ENCODE measurements at regions not wholly inside any gene's neighbourhood (a gene's known extent, or its start where the extent isn't known, plus 50 kb on each side); places are given as distances from the start of the nearest gene placed in this dataset.

DNA sequence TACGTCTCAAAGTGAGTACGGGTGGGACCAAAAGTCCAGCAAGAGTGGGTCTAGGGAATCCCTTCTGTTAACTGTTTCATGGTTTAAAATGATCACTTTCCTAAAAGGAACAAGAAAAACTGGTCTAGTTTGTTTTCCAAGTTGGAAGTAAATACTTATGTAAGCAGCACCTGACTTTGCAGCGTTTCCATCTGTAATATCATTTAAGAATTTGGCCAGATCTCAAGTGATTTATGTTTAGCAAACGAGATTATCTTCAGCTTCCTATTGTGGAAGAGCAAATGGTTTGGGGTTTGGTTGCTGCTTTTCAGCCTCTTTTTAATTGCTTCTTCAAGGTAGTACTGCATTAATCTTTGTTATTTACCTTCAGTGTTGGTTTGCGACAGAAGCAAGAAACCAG, 50.4 kb downstream of the FHIP1A start:
- CTCF ChIA-PET = no interaction called here
- H3K9me3 Mint-ChIP-seq = no peaks in the 10 kb centered on the region

DNA sequence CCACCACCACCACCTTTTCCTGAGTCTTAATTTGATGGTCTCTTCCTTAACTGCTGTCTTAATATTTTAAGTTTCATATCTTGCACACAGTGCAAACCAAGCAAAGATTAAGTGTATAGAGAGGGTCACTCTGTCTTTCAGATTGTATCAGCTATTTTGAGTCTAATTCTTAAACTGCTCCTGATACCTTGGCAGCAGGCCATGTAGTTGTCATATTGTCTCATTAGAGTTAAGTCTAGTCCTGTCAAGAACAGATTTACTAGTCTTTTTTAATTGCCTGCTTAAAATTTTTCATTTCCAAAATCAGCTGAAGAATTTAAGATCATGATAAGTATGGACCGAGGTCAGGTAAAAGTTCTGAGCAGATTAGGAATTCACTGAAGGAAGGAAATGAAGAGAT, 51.5 kb downstream of the FHIP1A start:
- H3K27me3 Mint-ChIP-seq = peaks cover 5% of the 10 kb centered on the region
- H3K36me3 Mint-ChIP-seq = no peaks in the 10 kb centered on the region
- H3K27ac Mint-ChIP-seq = no peak overlapping the region
- CTCF ChIA-PET = no interaction called here
- no peak for DNase-seq
- H3K4me3 Mint-ChIP-seq = no peak overlapping the region
- H3K9me3 Mint-ChIP-seq = no peaks in the 10 kb centered on the region
- no peaks in the 10 kb centered on the region for H3K4me1 Mint-ChIP-seq

More for the DNA sequence above, 50.4 kb downstream of the FHIP1A start:
- Mint-ChIP-seq H3K4me1 (no peaks in the 10 kb centered on the region), H3K36me3 (no peaks in the 10 kb centered on the region), H3K27me3 (peaks cover 5% of the 10 kb centered on the region), H3K4me3 (no peak overlapping the region), H3K27ac (no peak overlapping the region)
- DNase-seq = no peak

DNA sequence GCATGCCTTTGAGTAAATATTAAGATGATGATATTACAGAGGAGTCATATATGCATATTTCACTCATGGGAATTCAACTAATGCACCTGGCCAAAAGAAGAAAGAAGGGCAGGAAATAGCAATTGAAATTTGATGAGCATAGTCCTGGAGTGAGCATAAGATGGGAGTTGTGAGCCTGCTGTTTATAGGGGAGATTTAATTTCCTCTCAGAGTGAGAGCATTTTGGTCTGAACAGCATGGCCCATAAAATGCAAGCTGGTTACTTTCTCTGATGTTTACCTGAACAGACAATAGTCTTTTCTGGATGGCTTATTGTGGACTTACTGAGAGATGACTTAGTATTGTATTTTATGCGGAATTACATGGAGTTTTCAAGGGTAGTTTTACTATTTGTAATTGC, 53.6 kb downstream of the FHIP1A start:
- no peaks in the 10 kb centered on the region for H3K4me1 Mint-ChIP-seq
- no peak for DNase-seq
- no peaks in the 10 kb centered on the region for H3K36me3 Mint-ChIP-seq
- no peak overlapping the region for H3K27ac Mint-ChIP-seq
- H3K9me3 Mint-ChIP-seq = no peaks in the 10 kb centered on the region
- CTCF ChIA-PET = interaction anchor here (1.0 kb wide), 1 partner anchor 9 kb away, joined by 3 read pairs; no protein-coding TSS in a partner anchor
- no peak overlapping the region for H3K4me3 Mint-ChIP-seq
- no peaks in the 10 kb centered on the region for H3K27me3 Mint-ChIP-seq

DNA sequence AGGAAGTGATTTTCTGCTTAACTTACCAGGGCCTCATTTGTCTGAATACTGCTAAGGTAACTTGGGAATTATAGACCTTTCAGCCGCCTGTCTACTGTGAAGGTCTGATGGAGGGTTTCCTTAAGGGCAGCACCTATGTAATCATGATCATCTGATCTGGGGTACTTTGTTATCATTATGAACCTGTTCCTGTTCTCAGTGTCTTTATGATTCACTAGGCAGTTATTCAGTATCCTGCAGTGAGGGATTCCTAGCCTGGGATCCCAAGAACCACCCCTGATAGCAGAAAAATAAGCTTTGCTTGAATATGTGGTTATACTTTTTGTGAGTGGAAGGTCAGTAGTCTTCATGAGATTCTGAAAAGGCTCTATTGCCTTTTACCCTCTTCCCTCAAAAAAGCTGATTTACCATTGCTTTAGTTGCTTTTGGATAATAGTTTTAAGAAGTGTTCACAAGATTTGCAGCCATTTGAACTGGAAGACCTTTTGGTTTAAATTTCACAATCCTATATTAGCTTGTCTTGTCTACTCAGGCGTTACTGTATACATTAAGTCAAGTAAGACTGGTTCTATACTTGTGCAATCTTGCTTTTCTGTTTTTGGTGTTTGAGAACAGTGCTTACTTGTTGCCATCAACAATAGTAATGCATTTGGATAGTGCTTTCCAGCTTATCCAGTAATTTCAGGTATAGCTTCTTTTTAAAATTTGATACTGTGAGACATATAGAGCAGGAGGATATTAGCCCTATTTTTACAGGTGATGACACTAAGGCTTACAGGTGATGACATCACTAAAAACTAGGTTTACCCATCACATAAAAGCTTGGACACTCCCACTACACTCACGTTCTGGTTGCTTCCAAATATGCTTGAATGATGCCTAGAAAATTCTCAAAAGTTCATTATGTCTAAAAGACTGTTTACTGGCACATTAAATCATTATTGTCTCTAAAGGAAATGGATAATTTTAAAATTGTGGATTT, 60.0 kb downstream of the FHIP1A start:
- DNase-seq = no peak
- no peaks in the 10 kb centered on the region for H3K9me3 Mint-ChIP-seq
- H3K36me3 Mint-ChIP-seq = no peaks in the 10 kb centered on the region
- H3K4me1 Mint-ChIP-seq = no peaks in the 10 kb centered on the region
- H3K4me3 Mint-ChIP-seq = no peak overlapping the region
- no peak overlapping the region for H3K27ac Mint-ChIP-seq
- H3K27me3 Mint-ChIP-seq = peaks cover 4% of the 10 kb centered on the region
- CTCF ChIA-PET = no interaction called here

DNA sequence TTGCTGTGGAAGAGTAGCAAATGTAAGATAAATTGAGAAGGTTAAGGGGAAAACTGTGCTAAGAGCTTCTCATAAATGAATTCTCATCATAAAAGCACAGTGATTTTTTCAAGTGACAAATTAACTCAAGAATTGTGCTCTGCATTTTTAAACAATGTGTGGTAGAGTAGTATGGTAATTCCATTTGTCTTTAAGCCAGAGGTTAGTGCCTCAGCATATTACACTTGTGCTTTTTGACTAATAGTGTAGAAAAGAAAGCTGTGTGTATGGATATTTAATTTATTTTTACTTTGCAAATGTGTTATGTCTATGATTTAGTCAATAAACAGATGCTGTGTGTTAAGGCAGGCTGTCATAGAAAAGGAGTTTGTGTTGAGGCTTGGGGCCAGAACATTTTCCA, 61.0 kb downstream of the FHIP1A start:
- Mint-ChIP-seq H3K36me3 (no peaks in the 10 kb centered on the region), H3K9me3 (no peaks in the 10 kb centered on the region), H3K27me3 (peaks cover 4% of the 10 kb centered on the region), H3K4me3 (no peak overlapping the region), H3K4me1 (no peaks in the 10 kb centered on the region), H3K27ac (no peak overlapping the region)
- CTCF ChIA-PET = no interaction called here
- no peak for DNase-seq

DNA sequence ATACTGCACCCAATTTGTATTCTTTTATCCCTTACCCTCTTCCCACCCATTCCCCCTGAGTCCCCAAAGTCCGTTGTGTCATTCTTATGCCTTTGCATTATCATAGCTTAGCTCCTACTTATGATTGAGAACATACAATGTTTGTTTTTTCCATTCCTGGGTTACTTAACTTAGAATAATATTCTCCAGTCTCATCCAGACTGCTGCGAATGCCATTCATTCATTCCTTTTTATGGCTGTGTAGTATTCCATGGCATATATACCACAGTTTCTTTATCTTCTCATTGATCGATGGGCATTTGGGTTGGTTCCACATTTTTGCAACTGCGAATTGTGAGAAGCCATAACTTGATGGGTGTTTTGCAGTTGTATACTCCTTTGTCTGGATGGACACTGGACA, 62.8 kb downstream of the FHIP1A start:
- Mint-ChIP-seq H3K4me3 (no peak overlapping the region), H3K36me3 (no peaks in the 10 kb centered on the region), H3K27me3 (peaks cover 4% of the 10 kb centered on the region), H3K4me1 (no peaks in the 10 kb centered on the region), H3K27ac (no peak overlapping the region), H3K9me3 (no peaks in the 10 kb centered on the region)
- no peak for DNase-seq
- CTCF ChIA-PET = interaction anchor here (1.0 kb wide), 1 partner anchor 10 kb away, joined by 3 read pairs; no protein-coding TSS in a partner anchor

DNA sequence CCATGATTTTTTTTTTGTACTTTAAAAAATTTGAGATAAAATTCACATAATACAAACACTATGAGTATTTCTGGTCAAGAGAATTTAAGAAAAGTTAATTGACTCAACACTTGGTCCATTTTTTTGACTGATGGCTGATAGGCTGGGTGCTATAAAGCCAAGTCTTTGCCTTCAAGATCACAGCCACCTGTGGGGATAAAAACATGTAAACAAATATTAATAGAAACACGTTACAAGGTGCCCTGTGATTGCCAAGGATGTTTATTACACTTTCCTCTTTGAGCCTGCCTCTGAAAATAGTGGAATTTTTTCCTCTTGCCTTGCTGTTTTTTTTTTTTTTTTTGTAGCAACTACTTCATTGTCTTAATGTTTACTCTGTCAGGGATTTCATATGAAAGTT, 63.3 kb downstream of the FHIP1A start:
- Mint-ChIP-seq H3K27me3 (peaks cover 4% of the 10 kb centered on the region), H3K4me3 (no peak overlapping the region), H3K4me1 (no peaks in the 10 kb centered on the region), H3K9me3 (no peaks in the 10 kb centered on the region), H3K27ac (no peak overlapping the region), H3K36me3 (no peaks in the 10 kb centered on the region)
- CTCF ChIA-PET = interaction anchor here (1.0 kb wide), 1 partner anchor 10 kb away, joined by 3 read pairs; no protein-coding TSS in a partner anchor
- DNase-seq = no peak

DNA sequence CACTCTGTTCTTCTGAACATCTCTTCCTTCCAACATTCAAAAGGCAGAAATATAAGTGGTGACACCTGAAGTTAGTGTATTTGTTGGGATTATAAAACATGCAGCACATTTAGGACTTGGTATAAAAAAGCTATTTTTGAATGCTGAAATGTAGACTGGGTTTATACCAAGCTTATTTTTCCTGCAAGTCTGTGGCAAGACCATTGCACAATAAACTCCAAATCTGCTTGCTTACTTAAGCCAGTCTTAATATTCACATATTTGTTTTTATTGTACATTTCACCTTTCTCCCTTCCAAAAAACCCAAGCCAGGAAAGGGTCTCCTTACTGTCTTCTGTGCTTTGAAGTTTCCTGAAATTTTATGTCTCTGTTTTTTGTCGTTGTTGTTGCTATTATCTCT, 63.7 kb downstream of the FHIP1A start:
- no peaks in the 10 kb centered on the region for H3K36me3 Mint-ChIP-seq
- no peak overlapping the region for H3K27ac Mint-ChIP-seq
- CTCF ChIA-PET = interaction anchor here (1.0 kb wide), 1 partner anchor 10 kb away, joined by 3 read pairs; no protein-coding TSS in a partner anchor
- peaks cover 4% of the 10 kb centered on the region for H3K27me3 Mint-ChIP-seq
- H3K4me3 Mint-ChIP-seq = no peak overlapping the region
- H3K4me1 Mint-ChIP-seq = no peaks in the 10 kb centered on the region
- no peak for DNase-seq
- no peaks in the 10 kb centered on the region for H3K9me3 Mint-ChIP-seq

DNA sequence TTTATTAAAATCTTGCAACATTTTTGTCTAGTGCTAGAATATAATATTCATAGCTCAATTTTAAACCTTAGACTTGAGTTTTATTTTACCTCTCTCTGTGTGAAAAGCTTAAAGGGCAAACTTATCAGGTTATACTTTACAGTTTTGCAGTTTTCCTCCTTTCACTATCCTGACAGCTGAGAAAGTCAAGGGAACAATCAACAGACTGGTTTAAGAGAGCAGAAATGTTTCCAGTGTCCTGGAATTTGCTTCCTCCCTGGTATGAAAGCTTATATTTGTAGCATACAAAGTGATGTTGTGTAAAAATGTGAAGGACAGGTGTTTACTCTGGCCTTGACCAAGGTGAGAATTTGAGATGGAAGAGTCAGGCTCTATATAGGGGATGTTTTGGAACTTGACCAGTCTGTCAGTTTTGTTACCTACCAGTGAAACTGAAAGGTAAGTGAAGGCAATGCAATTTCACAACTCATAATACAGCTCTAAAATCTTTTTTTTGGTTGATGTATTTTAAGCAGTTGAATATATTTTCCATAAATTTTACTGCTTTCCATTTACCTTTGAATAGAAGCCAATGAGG, 64.6 kb downstream of the FHIP1A start:
- H3K27ac Mint-ChIP-seq = no peak overlapping the region
- CTCF ChIA-PET = no interaction called here
- H3K27me3 Mint-ChIP-seq = peaks cover 4% of the 10 kb centered on the region
- no peaks in the 10 kb centered on the region for H3K4me1 Mint-ChIP-seq
- no peaks in the 10 kb centered on the region for H3K9me3 Mint-ChIP-seq
- no peak for DNase-seq
- no peaks in the 10 kb centered on the region for H3K36me3 Mint-ChIP-seq
- no peak overlapping the region for H3K4me3 Mint-ChIP-seq

DNA sequence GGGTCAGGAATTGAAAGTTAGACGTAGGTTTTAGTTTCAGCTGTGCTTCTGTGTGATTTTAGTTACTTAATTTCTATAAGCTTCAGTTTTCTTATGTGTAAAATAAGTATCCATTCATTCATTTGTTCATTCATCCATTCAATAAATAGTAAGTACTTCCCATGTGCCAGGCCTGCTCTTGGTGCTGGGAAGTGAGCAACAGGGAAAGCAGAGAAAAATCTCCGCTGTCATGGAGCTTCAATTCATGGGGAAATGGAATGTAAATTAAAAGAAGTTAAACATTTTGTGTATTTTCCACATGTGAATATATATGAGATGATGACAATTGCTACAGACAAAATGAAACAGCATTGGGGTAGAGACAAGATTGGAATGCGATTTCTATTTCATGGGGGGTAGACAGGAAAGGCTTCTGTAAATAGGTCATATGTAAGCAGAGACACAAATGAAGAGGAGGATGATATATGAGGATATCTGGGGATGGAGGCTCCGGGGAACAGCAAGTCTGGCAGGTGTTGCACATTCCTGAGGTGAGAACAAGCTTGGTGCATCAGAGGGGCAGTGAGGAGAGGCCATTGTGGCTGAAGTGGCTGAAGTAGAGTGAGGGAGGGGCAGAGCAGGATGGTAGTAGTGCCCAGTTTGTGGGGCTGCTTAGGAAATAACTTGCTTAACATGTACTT, 66.2 kb downstream of the FHIP1A start:
- Mint-ChIP-seq H3K36me3 (no peaks in the 10 kb centered on the region), H3K4me1 (no peaks in the 10 kb centered on the region), H3K9me3 (no peaks in the 10 kb centered on the region), H3K27ac (no peak overlapping the region), H3K4me3 (no peak overlapping the region), H3K27me3 (peaks cover 4% of the 10 kb centered on the region)
- CTCF ChIA-PET = no interaction called here
- no peak for DNase-seq

DNA sequence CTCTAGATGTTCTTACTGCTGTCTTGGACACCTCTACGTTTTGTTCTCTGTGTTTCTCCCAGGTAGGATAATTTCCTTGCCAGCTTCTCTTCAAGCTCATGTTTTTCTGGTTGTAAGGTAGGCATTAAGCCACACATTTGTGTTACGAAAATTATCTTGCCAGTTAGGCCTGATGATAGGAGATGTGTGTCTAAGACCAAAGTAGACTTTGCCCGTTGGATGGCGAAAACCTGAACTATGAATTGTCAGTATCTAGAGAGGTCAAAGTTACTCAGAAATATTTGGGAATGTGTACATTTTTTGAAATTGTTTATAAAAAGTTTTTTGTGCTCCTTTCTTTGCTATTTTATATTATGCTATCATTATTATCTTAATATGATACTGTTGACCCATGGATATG, 72.8 kb downstream of the FHIP1A start:
- H3K4me3 Mint-ChIP-seq = no peak overlapping the region
- no peaks in the 10 kb centered on the region for H3K9me3 Mint-ChIP-seq
- no peak overlapping the region for H3K27ac Mint-ChIP-seq
- no peaks in the 10 kb centered on the region for H3K4me1 Mint-ChIP-seq
- CTCF ChIA-PET = no interaction called here
- no peaks in the 10 kb centered on the region for H3K36me3 Mint-ChIP-seq
- no peaks in the 10 kb centered on the region for H3K27me3 Mint-ChIP-seq
- DNase-seq = no peak

DNA sequence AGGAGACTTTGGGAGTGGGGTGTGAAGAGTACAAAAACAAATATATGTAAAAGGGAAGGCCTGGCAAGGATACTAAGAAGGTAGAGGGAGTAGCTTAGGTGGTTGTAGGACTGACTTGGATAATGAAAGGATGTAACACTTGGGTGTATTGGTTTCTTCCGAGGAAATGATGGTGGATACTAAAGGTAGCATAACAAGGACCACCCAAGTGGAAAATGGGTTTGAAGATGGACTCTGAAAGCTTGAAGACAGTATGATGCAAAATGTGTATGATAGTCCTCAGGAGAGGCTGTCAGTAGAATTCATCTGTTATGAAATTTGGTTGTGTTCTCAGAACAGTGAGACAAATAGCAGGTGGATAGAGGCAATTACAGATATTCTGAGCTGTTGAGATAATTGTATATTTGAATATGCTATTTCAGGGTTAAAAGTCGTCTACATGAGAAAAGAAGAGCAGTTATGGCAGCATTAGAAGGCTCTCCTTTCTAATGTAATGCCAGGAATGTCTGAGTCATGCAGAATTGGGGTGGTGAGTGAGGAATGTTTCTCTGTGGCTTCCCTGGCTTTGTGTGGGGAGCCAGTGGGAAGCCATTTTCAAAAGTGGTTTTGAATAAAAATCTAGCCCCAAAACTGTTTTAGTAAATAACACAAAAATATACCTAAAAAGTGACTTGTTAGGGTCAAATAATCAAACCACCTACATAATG, 75.6 kb downstream of the FHIP1A start:
- CTCF ChIA-PET = no interaction called here
- no peak for DNase-seq
- no peaks in the 10 kb centered on the region for H3K9me3 Mint-ChIP-seq
- no peak overlapping the region for H3K27ac Mint-ChIP-seq
- H3K4me1 Mint-ChIP-seq = no peaks in the 10 kb centered on the region
- no peaks in the 10 kb centered on the region for H3K27me3 Mint-ChIP-seq
- no peak overlapping the region for H3K4me3 Mint-ChIP-seq
- H3K36me3 Mint-ChIP-seq = no peaks in the 10 kb centered on the region

DNA sequence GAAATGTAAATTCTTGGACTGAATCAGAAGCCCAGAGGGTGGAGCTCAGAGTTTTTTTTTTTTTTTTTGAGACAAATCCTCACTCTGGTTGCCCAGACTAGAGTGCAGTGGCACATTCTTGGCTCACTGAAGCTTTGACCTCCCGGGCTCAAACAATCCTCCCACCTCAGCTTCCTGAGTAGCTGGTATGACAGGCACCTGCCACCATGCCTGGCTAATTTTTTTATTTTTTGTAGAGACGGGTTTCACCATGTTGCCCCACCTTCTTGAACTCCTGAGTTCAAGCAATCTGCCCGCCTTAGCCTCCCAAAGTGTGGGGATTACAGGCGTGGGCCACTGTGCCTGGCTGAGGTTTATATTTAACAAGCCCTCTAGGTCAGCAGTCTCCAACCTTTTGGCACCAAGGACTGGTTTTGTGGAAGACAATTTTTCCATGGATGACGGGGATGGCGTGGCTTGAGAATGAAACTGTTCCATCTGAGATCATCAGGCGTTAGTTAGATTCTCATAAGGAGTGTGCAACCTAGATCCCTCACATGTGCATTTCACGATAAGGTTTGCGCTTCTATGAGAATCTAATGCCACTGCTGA, 76.7 kb downstream of the FHIP1A start:
- Mint-ChIP-seq H3K4me3 (no peak overlapping the region), H3K9me3 (peaks cover 1% of the 10 kb centered on the region), H3K4me1 (no peaks in the 10 kb centered on the region), H3K36me3 (no peaks in the 10 kb centered on the region), H3K27me3 (no peaks in the 10 kb centered on the region), H3K27ac (no peak overlapping the region)
- no peak for DNase-seq
- CTCF ChIA-PET = no interaction called here

DNA sequence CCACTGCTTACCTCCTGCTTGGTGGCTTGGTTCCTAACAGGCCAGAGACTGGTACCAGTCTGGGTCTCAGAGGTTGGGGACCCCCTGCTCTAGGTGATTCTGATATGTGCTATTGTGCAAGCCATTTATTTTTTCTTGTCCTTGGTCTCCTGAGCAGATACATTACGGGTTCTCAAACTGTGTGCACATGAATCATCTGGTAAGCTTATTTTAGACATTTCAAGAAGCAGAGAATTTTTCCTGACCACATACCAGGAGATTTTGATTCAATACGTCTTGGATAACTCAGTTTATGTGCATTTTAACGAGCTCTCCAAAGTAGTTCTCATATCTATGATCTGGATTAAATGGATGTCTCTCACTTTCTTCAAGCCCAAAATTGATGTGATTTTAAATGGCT, 77.2 kb downstream of the FHIP1A start:
- no peak overlapping the region for H3K27ac Mint-ChIP-seq

More for the DNA sequence above, 77.2 kb downstream of the FHIP1A start:
- DNase-seq = no peak
- H3K4me3 Mint-ChIP-seq = no peak overlapping the region
- H3K27me3 Mint-ChIP-seq = no peaks in the 10 kb centered on the region
- no peaks in the 10 kb centered on the region for H3K4me1 Mint-ChIP-seq
- no peaks in the 10 kb centered on the region for H3K36me3 Mint-ChIP-seq
- CTCF ChIA-PET = no interaction called here
- peaks cover 1% of the 10 kb centered on the region for H3K9me3 Mint-ChIP-seq
